Stimulated activated CD4-positive, alpha-beta T cell treated with anti-CD3 and anti-CD28 coated beads, Interleukin-1b, Interleukin-23, amount 100 ng/mL, for 1 hour (primary cell): ENCODE measurements at regions not wholly inside any gene's neighbourhood (a gene's known extent, or its start where the extent isn't known, plus 50 kb on each side); places are given as distances from the start of the nearest gene placed in this dataset.
"Not testable (repeated sequence)": the region's sequence is repeated elsewhere in the genome, so short reads cannot be mapped to it uniquely, and the experiment has no call there.

ENCODE experiments used
- DNase-seq, 2 donors: peaks; one replicate each; pipeline ENCODE4 v3.0.0-alpha.2; 2020; ENCODE audit warnings: low read depth in 2 of 2

DNA sequence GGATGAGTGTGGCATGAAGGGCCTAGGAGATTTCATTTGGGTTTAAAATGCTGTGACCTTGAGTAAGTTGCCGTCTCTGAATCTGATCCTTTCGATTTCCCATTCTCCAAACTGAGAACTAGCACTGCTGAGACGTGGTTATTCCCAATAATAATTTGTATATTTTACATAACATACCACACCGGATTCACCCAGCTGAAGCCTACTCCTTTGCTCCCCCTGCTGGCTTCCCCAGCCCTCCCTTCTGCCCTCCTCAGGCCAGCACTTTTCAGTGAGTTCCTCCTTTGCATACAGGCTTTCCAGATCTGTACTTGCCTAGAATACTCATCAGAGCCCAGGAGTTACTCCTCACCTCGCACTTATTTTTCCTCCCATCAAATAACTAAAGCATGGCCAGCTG, 255.1 kb downstream of the OR4F29 start:
- not testable (repeated sequence) for DNase-seq

DNA sequence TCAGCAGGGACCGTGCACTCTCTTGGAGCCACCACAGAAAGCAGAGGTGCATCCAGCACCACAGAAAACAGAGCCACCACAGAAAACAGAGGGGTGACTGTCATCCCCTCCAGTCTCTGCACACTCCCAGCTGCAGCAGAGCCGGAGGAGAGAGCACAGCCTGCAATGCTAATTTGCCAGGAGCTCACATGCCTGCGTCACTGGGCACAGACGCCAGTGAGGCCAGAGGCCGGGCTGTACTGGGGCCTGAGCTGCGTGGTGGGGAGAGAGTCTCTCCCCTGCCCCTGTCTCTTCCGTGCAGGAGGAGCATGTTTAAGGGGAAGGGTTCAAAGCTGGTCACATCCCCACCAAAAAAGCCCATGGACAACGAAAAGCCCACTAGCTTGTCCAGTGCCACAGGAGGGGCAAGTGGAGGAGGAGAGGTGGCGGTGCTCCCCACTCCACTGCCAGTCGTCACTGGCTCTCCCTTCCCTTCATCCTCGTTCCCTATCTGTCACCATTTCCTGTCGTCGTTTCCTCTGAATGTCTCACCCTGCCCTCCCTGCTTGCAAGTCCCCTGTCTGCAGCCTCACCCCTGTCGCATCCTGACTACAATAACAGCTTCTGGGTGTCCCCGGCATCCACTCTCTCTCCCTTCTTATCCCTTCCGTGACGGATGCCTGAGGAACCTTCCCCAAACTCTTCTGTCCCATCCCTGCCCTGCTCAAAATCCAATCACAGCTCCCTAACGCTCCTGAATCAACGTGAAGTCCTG, 260.0 kb downstream of the OR4F29 start:
- not testable (repeated sequence) for DNase-seq

DNA sequence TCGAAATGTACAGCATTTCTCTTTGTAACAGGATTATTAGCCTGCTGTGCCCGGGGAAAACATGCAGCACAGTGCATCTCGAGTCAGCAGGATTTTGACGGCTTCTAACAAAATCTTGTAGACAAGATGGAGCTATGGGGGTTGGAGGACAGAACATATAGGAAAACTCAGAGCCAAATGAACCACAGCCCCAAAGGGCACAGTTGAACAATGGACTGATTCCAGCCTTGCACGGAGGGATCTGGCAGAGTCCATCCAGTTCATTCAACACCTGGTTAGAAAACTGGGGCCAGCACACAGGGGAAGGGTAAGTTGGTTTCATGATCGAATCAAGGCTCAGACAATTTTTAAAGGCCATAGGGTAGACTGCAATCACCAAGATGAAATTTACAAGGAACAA, 260.8 kb downstream of the OR4F29 start:
- DNase-seq = not testable (repeated sequence)

DNA sequence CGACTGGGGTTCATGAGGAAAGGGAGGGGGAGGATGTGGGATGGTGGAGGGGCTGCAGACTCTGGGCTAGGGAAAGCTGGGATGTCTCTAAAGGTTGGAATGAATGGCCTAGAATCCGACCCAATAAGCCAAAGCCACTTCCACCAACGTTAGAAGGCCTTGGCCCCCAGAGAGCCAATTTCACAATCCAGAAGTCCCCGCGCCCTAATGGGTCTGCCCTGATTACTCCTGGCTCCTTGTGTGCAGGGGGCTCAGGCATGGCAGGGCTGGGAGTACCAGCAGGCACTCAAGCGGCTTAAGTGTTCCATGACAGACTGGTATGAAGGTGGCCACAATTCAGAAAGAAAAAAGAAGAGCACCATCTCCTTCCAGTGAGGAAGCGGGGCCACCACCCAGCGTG, 261.6 kb downstream of the OR4F29 start:
- not testable (repeated sequence) for DNase-seq

DNA sequence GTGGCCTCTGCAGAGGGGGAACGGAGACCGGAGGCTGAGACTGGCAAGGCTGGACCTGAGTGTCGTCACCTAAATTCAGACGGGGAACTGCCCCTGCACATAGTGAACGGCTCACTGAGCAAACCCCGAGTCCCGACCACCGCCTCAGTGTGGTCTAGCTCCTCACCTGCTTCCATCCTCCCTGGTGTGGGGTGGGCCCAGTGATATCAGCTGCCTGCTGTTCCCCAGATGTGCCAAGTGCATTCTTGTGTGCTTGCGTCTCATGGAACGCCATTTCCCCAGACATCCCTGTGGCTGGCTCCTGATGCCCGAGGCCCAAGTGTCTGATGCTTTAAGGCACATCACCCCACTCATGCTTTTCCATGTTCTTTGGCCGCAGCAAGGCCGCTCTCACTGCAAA, 262.2 kb downstream of the OR4F29 start:
- not testable (repeated sequence) for DNase-seq

DNA sequence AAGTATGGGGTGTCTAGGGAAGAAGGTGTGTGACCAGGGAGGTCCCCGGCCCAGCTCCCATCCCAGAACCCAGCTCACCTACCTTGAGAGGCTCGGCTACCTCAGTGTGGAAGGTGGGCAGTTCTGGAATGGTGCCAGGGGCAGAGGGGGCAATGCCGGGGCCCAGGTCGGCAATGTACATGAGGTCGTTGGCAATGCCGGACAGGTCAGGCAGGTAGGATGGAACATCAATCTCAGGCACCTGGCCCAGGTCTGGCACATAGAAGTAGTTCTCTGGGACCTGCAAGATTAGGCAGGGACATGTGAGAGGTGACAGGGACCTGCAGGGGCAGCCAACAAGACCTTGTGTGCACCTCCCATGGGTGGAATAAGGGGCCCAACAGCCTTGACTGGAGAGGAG, 264.2 kb downstream of the OR4F29 start:
- not testable (repeated sequence) for DNase-seq

DNA sequence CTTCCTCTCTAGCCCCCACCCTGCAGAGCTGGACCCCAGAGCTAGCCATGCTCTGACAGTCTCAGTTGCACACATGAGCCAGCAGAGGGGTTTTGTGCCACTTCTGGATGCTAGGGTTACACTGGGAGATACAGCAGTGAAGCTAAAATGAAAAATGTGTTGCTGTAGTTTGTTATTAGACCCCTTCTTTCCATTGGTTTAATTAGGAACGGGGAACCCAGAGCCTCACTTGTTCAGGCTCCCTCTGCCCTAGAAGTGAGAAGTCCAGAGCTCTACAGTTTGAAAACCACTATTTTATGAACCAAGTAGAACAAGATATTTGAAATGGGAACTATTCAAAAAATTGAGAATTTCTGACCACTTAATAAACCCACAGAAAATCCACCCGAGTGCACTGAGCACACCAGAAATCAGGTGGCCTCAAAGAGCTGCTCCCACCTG, 264.8 kb downstream of the OR4F29 start:
- not testable (repeated sequence) for DNase-seq

DNA sequence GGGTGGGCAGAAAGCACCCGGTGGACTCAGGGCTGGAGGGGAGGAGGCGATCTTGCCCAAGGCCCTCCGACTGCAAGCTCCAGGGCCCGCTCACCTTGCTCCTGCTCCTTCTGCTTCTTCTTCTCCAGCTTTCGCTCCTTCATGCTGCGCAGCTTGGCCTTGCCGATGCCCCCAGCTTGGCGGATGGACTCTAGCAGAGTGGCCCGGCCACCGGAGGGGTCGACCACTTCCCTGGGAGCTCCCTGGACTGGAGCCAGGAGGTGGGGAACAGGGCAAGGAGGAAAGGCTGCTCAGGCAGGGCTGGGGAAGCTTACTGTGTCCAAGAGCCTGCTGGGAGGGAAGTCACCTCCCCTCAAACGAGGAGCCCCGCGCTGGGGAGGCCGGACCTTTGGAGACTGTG, 265.3 kb downstream of the OR4F29 start:
- not testable (repeated sequence) for DNase-seq

DNA sequence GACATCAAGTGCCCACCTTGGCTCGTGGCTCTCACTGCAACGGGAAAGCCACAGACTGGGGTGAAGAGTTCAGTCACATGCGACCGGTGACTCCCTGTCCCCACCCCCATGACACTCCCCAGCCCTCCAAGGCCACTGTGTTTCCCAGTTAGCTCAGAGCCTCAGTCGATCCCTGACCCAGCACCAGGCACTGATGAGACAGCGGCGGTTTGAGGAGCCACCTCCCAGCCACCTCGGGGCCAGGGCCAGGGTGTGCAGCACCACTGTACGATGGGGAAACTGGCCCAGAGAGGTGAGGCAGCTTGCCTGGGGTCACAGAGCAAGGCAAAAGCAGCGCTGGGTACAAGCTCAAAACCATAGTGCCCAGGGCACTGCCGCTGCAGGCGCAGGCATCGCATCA, 266.0 kb downstream of the OR4F29 start:
- DNase-seq = not testable (repeated sequence)

DNA sequence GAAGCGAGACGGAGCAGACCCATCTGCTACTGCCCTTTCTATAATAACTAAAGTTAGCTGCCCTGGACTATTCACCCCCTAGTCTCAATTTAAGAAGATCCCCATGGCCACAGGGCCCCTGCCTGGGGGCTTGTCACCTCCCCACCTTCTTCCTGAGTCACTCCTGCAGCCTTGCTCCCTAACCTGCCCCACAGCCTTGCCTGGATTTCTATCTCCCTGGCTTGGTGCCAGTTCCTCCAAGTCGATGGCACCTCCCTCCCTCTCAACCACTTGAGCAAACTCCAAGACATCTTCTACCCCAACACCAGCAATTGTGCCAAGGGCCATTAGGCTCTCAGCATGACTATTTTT, 267.2 kb downstream of the OR4F29 start:
- not testable (repeated sequence) for DNase-seq

DNA sequence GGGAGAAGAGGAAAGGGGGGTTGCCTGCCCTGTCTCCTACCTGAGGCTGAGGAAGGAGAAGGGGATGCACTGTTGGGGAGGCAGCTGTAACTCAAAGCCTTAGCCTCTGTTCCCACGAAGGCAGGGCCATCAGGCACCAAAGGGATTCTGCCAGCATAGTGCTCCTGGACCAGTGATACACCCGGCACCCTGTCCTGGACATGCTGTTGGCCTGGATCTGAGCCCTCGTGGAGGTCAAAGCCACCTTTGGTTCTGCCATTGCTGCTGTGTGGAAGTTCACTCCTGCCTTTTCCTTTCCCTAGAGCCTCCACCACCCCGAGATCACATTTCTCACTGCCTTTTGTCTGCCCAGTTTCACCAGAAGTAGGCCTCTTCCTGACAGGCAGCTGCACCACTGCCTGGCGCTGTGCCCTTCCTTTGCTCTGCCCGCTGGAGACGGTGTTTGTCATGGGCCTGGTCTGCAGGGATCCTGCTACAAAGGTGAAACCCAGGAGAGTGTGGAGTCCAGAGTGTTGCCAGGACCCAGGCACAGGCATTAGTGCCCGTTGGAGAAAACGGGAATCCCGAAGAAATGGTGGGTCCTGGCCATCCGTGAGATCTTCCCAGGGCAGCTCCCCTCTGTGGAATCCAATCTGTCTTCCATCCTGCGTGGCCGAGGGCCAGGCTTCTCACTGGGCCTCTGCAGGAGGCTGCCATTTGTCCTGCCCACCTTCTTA, 267.7 kb downstream of the OR4F29 start:
- DNase-seq = not testable (repeated sequence)

DNA sequence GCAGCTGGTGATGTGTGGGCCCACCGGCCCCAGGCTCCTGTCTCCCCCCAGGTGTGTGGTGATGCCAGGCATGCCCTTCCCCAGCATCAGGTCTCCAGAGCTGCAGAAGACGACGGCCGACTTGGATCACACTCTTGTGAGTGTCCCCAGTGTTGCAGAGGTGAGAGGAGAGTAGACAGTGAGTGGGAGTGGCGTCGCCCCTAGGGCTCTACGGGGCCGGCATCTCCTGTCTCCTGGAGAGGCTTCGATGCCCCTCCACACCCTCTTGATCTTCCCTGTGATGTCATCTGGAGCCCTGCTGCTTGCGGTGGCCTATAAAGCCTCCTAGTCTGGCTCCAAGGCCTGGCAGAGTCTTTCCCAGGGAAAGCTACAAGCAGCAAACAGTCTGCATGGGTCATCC, 268.4 kb downstream of the OR4F29 start:
- not testable (repeated sequence) for DNase-seq

DNA sequence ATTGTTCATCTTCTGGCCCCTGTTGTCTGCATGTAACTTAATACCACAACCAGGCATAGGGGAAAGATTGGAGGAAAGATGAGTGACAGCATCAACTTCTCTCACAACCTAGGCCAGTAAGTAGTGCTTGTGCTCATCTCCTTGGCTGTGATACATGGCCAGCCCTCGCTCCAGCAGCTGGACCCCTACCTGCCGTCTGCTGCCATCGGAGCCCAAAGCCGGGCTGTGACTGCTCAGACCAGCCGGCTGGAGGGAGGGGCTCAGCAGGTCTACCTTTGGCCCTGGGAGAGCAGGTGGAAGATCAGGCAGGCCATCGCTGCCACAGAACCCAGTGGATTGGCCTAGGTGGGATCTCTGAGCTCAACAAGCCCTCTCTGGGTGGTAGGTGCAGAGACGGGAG, 268.8 kb downstream of the OR4F29 start:
- DNase-seq = not testable (repeated sequence)

DNA sequence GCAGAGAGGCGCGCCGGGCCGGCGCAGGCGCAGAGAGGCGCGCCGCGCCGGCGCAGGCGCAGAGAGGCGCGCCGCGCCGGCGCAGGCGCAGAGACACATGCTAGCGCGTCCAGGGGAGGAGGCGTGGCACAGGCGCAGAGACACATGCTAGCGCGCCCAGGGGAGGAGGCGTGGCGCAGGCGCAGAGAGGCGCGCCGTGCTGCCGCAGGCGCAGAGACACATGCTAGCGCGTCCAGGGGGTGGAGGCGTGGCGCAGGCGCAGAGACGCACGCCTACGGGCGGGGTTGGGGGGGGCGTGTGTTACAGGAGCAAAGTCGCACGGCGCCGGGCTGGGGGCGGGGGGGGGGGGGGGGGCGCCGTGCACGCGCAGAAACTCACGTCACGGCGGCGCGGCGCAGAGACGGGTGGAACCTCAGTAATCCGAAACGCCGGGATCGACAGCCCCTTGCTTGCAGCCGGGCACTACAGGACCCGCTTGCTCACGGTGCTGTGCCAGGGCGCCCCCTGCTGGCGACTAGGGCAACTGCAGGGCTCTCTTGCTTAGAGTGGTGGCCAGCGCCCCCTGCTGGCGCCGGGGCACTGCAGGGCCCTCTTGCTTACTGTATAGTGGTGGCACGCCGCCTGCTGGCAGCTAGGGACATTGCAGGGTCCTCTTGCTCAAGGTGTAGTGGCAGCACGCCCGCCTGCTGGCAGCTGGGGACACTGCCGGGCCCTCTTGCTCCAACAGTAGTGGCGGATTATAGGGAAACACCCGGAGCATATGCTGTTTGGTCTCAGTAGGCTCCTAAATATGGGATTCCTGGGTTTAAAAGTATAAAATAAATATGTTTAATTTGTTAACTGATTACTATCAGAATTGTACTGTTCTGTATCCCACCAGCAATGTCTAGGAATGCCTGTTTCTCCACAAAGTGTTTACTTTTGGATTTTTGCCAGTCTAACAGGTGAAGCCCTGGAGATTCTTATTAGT, 269.9 kb downstream of the OR4F29 start:
- peak in 1 of 2 donors; percentile 20 for DNase-seq

DNA sequence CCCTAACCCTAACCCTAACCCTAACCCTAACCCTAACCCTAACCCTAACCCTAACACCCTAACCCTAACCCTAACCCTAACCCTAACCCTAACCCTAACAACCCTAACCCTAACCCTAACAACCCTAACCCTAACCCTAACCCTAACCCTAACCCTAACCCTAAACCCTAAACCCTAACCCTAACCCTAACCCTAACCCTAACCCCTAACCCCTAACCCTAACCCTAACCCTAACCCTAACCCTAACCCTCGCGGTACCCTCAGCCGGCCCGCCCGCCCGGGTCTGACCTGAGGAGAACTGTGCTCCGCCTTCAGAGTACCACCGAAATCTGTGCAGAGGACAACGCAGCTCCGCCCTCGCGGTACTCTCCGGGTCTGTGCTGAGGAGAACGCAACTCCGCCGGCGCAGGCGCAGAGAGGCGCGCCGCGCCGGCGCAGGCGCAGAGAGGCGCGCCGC, 270.7 kb downstream of the OR4F29 start:
- not testable (repeated sequence) for DNase-seq

DNA sequence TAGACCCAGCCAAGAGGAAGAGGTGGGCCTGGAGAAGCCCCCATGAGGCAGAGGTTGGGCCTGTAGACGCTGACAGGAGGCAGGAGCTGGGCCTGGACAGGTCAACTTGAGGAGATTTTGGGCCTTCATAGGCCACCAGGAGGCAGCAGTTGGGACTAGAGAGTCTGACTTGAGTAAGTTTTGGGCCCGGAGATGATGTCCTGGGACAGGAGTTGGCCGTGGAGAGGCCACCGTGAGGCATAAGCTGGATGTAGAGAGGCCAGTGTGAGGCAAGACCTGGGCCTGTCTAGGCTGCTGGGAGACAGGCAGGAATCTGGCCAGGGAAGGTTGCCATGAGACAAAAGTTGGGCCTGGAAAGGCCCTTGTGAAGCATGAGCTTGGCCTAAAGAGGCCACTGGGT, 312.6 kb downstream of the OR4F29 start:
- DNase-seq = not testable (repeated sequence)

DNA sequence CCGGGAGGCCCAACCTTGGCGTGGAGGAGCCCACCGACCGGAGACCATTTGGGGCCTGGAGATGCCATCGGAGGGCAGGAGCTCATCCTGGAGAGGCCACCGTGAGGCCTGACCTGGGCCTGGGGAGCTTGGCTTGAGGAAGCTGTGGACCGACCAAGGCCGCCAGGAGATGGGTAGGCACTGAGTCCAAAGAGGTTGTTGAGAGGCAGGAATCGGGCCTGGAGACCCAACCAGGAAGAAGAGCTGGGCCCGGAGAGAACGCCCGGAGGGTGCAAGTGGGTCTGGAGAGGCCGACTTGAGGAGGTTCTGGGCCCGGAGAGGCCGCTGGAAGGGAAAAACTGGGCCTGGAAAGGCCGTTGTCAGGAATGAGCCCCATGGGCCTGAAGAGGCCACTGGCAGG, 313.8 kb downstream of the OR4F29 start:
- DNase-seq = not testable (repeated sequence)

DNA sequence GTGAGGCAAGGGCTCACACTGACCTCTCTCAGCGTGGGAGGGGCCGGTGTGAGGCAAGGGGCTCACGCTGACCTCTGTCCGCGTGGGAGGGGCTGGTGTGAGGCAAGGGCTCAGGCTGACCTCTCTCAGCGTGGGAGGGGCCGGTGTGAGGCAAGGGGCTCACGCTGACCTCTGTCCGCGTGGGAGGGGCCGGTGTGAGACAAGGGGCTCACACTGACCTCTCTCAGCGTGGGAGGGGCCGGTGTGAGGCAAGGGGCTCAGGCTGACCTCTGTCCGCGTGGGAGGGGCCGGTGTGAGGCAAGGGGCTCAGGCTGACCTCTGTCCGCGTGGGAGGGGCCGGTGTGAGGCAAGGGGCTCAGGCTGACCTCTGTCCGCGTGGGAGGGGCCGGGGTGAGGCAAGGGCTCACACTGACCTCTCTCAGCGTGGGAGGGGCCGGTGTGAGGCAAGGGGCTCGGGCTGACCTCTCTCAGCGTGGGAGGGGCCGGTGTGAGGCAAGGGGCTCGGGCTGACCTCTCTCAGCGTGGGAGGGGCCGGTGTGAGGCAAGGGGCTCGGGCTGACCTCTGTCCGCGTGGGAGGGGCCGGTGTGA, 315.0 kb downstream of the OR4F29 start:
- not testable (repeated sequence) for DNase-seq

DNA sequence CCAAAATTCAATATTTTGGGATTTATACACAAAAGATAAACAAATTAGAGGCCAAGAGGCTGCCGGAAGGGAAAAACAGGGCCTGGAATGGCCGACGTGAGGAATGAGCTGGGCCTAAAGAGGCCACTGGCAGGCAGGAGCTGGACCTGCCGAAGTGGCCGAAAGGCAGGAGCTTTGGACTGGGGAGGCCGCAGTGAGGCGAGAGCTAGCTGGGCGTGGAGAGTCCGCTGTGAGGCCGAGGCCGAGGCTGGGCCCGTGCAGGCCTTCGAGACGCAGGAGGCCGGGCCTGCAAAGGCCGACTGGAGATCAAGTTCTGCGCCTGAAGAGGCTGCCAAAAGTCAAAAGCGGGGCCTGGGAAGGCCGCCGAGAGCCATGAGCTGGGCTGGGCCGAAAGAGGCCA, 316.5 kb downstream of the OR4F29 start:
- not testable (repeated sequence) for DNase-seq

DNA sequence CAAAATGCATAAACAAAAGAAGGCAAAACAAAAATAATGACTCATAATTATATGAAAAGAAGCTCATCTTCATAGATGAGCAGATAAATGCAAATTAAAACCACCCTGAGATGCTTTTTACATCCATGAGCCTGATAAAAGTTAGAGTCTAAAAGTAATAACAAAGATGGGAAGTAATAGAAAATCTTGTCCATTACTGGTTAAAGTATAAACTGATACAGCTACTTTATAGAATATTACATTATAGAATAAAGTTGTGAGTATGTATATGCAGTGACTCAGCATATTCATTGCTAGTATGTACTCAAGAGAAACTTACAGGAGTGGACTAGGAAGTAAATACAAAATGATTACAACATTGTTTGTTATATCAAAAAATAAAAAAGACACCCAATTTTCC, 333.0 kb downstream of the OR4F29 start:
- not testable (repeated sequence) for DNase-seq

DNA sequence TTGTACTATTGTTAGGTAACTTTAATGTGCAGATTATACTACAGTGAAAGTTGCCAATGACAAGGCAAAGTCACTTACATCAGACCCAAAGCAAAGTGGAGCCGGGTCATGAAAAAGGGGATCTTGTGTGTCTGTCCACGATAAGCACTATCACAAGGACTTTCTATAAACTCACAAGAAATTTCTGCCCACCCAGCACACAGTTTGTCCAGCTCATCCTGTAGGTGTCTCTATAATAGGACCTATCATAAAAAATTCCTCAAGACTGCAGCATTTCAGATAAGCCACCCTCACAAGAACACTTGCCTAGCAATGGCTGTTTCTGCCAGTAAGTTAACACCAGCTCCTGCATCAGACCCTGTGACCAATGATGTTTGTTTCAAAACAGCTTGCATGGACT, 335.9 kb downstream of the OR4F29 start:
- not testable (repeated sequence) for DNase-seq
